ES-I3 (cell line): ENCODE measurements at regions not wholly inside any gene's neighbourhood (a gene's known extent, or its start where the extent isn't known, plus 50 kb on each side); places are given as distances from the start of the nearest gene placed in this dataset.
A peak's percentile ranks its signal among the peaks of the same experiment; 100 is the strongest.

Source experiments
- H3K36me3 ChIP-seq: 2 replicates; pipeline ENCODE4 v1.6.1; 2013; ENCODE audit warnings: mild to moderate bottlenecking, low read length, control low read depth, moderate library complexity; ENCODE audit not compliant: insufficient read depth
- H3K4me1 ChIP-seq: 2 replicates; pipeline ENCODE4 v1.6.1; 2013; ENCODE audit warnings: mild to moderate bottlenecking, control low read depth, low read length; ENCODE audit not compliant: insufficient read depth
- H3K9ac ChIP-seq: 2 replicates; pipeline ENCODE4 v1.6.1; 2013; ENCODE audit warnings: low read depth, mild to moderate bottlenecking, low read length, moderate library complexity
- H3K9me3 ChIP-seq: 2 replicates; pipeline ENCODE4 v1.6.1; 2013; ENCODE audit warnings: mild to moderate bottlenecking, low read length, moderate library complexity; ENCODE audit not compliant: control insufficient read depth, insufficient read depth

DNA sequence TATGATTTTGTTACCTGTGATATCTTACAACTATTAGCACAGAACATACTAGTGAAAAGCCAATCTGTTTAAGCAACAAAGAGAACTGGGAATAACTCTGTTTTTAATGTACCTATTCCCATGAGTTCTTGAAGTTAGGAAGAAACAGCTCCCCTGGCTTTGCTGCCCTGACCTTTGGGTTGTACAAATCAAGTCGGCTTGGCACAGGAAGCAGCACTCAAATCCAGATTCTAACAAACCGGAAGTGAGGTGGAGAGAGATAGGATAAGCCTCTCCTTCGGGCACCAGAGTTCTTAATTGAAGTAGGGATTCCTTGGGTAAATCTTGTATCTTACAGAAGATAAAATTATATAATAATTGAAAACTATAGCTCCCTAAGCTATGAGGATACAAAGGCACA lies 144.8 kb upstream of the CPEB2 start:
- peaks cover 21% of the 10 kb centered on the region for H3K4me1 ChIP-seq
- H3K9me3 ChIP-seq: peaks cover 5% of the 10 kb centered on the region; the same call in 1 of the 2 replicates
- H3K9ac ChIP-seq: no peak overlapping the region

DNA sequence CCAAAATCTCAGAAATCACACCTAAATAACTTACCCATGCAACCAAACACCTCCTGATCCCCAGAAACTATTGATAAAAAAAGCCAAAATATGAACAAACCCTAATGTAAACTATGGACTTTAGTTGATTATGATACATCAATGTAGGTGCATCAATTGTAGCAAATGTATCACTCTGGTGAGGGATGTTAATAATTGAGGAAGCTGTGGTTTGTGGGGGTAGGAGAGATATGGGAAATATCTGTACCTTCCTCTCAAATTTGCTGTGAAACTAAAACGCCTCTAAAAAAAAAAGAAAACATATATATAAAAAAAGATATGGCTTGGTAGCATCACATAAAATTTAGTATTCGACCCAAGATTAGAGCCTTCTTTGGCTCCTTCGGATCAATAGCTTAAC lies 144.3 kb upstream of the CPEB2 start:
- no peaks in the 10 kb centered on the region for H3K36me3 ChIP-seq
- peaks cover under 1% of the 10 kb centered on the region; the same call in 1 of the 2 replicates for H3K9me3 ChIP-seq
- H3K4me1 ChIP-seq: peaks cover 16% of the 10 kb centered on the region
- H3K9ac ChIP-seq: no peak overlapping the region

More for the DNA sequence above, 144.8 kb upstream of the CPEB2 start:
- H3K36me3 ChIP-seq: no peaks in the 10 kb centered on the region

- H3K9ac ChIP-seq: peak overlapping the region; percentile 27; the same call in 1 of the 2 replicates
- no peaks in the 10 kb centered on the region for H3K9me3 ChIP-seq
- H3K36me3 ChIP-seq: no peaks in the 10 kb centered on the region
- H3K4me1 ChIP-seq: no peaks in the 10 kb centered on the region
Measured at GRCh38 chr4:14862891-14863290, 139.4 kb upstream of the CPEB2 start.

- no peaks in the 10 kb centered on the region for H3K36me3 ChIP-seq
- H3K9ac ChIP-seq: no peak overlapping the region
- no peaks in the 10 kb centered on the region for H3K9me3 ChIP-seq
- H3K4me1 ChIP-seq: no peaks in the 10 kb centered on the region
Measured at GRCh38 chr4:14863418-14864364, 138.6 kb upstream of the CPEB2 start.

GRCh38 chr4:14864365-14865030 lies 137.8 kb upstream of the CPEB2 start:
- Histone ChIP-seq H3K4me1 (no peaks in the 10 kb centered on the region), H3K9me3 (no peaks in the 10 kb centered on the region), H3K9ac (no peak overlapping the region), H3K36me3 (no peaks in the 10 kb centered on the region)

- H3K4me1 ChIP-seq: no peaks in the 10 kb centered on the region
- no peak overlapping the region for H3K9ac ChIP-seq
- no peaks in the 10 kb centered on the region for H3K9me3 ChIP-seq
- no peaks in the 10 kb centered on the region for H3K36me3 ChIP-seq
Measured at GRCh38 chr4:14865031-14865366, 137.3 kb upstream of the CPEB2 start.

GRCh38 chr4:14865804-14866203 lies 136.5 kb upstream of the CPEB2 start:
- no peaks in the 10 kb centered on the region for H3K4me1 ChIP-seq
- no peaks in the 10 kb centered on the region for H3K9me3 ChIP-seq
- no peak overlapping the region for H3K9ac ChIP-seq
- H3K36me3 ChIP-seq: no peaks in the 10 kb centered on the region

- H3K9ac ChIP-seq: no peak overlapping the region
- H3K4me1 ChIP-seq: no peaks in the 10 kb centered on the region
- no peaks in the 10 kb centered on the region for H3K9me3 ChIP-seq
- H3K36me3 ChIP-seq: no peaks in the 10 kb centered on the region
Measured at GRCh38 chr4:14867847-14868246, 134.4 kb upstream of the CPEB2 start.

- Histone ChIP-seq H3K9ac (no peak overlapping the region), H3K36me3 (no peaks in the 10 kb centered on the region), H3K9me3 (no peaks in the 10 kb centered on the region), H3K4me1 (no peaks in the 10 kb centered on the region)
Measured at GRCh38 chr4:14868426-14869395, 133.6 kb upstream of the CPEB2 start.

- Histone ChIP-seq H3K9me3 (no peaks in the 10 kb centered on the region), H3K36me3 (no peaks in the 10 kb centered on the region), H3K4me1 (no peaks in the 10 kb centered on the region), H3K9ac (no peak overlapping the region)
Measured at GRCh38 chr4:14871676-14872430, 130.4 kb upstream of the CPEB2 start.

- no peak overlapping the region for H3K9ac ChIP-seq
- H3K36me3 ChIP-seq: no peaks in the 10 kb centered on the region
- H3K4me1 ChIP-seq: no peaks in the 10 kb centered on the region
- H3K9me3 ChIP-seq: no peaks in the 10 kb centered on the region
Measured at GRCh38 chr4:14874990-14875389, 127.3 kb upstream of the CPEB2 start.

DNA sequence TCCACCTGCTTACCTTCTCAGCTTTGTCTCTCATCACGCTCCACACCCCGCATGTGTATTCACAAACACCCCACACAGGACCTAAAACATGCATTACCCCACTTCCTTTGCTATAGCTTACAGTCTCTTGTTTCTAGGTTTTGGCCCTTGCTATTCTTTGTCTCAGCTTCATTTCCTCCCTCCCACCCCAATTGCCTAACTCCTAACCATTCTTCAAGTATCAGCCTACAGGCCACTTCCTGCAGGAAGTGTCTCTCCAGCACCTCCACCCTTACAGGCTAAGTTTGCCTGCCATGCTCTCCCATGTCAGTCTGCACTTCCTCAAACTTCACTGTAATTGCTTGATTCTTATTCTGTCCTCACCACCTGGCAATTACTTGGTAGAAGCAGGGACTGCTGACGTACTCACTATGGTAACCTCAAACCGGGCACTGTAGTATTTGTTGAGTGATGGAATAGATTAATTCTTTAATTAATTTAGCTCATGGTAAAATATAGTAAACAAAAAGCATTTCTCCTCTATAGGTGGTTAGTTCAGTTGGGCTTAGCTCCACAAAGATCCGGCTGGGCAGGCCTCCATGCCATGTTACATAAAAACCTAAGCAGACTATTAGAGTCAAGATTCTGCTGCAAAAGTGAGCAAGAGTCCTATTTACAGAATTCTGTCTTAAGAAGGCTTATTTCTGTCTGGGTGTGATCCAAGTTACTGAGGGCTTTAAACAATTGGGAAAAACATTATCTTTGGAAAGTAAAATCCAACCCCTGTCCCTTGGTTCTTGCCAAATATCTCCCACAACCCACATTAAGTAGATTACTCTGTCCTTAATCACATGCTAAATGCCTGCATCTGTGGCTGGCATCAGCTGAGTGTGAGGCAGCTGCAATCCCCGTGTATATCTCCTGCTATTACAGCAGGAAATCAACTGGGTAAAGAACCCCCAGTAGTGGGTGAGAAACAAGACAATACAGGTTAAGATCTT lies 124.7 kb upstream of the CPEB2 start:
- H3K4me1 ChIP-seq: no peaks in the 10 kb centered on the region
- H3K9ac ChIP-seq: no peak overlapping the region
- H3K9me3 ChIP-seq: no peaks in the 10 kb centered on the region
- H3K36me3 ChIP-seq: no peaks in the 10 kb centered on the region

DNA sequence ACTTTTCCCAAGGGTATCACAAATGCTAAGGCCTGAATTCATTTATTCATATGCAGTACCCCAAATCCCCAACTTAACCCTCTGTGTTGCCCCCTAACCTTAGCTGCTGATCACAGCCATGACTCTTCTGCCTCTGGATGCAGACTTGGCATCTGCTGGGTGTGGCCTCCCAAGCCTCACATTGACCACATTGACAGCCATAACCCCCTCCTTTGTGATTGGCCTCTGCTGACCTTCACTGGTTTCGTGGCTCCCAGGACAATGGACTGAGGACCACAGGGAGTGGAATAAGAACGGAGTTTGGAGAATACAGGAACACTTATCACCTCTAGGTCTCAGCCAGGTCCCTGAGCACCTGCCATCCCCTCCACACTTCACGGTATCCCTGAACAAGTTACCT lies 123.6 kb upstream of the CPEB2 start:
- H3K4me1 ChIP-seq: no peaks in the 10 kb centered on the region
- no peaks in the 10 kb centered on the region for H3K9me3 ChIP-seq
- no peak overlapping the region for H3K9ac ChIP-seq
- H3K36me3 ChIP-seq: no peaks in the 10 kb centered on the region
